GM18505 (cell line): ENCODE measurements at regions not wholly inside any gene's neighbourhood (a gene's known extent, or its start where the extent isn't known, plus 50 kb on each side); places are given as distances from the start of the nearest gene placed in this dataset.
"Not testable (repeated sequence)": the region's sequence is repeated elsewhere in the genome, so short reads cannot be mapped to it uniquely, and the experiment has no call there.

Source experiments
- ATAC-seq: cut with Tn5 transposase; IDR thresholded peaks from one replicate; pipeline ENCODE4 v1.9.1; 2021; ENCODE audit not compliant: unreplicated experiment
- POLR2A ChIP-seq: IDR thresholded peaks from 4 replicates; pipeline ENCODE4 v1.6.1; 2011; ENCODE audit warnings: borderline replicate concordance; ENCODE audit not compliant: insufficient read depth, insufficient read length; ENCODE audit errors: extremely low read depth

DNA sequence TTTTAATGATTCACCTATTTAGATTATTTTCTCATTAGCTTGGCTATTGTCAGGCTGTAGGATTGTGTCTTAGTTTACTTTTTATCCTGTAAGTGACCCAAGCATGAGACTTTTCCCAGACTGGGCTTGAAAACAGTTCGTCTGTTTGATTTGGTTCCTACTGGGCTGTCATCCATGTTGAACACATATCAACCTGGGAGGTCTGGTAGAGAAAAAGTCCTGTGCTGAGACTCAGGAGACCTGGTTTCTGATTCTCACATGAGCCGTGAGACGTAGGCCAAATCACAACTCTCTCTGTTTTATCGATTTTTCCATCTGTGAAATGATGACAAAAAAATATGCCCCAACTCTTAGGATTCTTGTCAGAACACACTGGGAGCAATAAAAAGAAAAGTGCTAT lies 98.8 kb upstream of the GALNT15 start:
- ATAC-seq: no peak
- TF ChIP-seq POLR2A: no peak

DNA sequence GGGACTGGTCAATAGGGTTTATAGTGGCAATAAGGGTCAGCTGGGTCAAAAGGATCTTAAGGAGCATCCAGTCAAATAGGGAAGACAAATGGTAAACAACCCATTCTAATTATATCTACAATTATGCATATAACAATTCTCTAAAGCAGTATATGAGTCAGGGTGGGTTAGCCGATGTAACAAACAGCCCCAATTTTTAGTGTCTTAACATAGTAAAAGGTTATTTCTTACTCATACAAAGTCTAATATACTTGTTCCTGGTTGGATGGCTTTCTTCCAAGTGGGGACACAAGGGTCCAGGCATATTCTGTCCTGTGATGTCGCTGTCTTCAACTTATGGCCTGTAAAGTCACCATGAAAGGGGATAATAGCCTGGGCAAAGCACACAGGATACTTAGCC lies 97.9 kb upstream of the GALNT15 start:
- ATAC-seq: no peak
- TF ChIP-seq POLR2A: no peak

DNA sequence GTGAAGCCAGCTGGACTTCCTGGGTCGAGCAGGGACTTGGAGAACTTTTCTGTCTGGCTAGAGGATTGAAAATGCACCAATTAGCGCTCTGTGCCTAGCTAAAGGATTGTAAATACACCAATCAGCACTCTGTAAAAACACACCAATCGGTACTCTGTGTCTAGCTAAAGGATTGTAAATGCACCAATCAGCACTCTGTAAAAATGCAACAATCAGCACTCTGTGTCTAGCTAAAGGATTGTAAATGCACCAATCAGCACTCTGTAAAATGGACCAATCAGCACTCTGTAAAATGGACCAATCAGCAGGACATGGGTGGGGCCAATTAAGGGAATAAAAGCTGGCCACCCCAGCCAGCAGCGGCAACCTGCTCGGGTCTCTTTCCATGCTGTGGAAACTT lies 97.3 kb upstream of the GALNT15 start:
- not testable (repeated sequence) for ATAC-seq

- ATAC-seq: not testable (repeated sequence)
Measured at GRCh38 chr3:16077681-16078080, 96.8 kb upstream of the GALNT15 start.

DNA sequence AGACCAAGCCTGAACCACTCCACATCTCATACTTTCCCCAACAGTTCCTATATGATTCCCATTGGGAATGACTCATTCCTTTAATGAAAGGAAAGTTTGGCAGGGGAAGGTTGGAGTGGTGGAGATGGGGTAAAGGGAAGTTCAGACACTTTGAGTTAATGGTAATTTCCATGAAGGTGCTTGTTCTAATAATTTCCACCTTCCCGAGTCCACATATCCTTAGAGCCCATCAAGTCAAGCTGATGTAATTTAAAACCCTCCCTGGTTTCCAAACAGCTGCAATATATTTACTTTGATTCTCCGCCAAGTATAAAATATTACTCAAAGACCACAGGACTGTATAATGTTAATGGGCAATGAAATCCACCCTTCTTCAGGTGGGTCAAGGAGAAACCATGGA lies 95.0 kb upstream of the GALNT15 start:
- ATAC-seq: no peak
- no peak for TF ChIP-seq POLR2A

DNA sequence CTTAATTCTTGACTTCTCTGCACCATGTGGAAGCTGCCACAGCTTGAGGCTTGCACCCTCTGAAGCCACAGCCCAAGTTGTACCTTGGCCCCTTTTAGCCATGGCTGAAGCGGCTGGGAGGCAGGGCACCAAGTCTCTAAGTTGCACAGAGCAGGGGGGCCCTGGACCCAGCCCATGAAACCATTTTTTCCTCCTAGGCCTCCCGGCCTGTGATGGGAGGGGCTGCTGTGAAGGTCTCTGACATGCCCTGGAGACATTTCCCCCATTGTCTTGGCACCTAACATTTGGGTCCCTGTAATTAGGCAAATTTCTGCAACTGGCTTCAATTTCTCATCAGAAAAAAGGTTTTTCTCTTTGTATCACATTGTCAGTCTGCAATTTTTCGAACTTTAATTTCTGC lies 92.8 kb upstream of the GALNT15 start:
- TF ChIP-seq POLR2A: no peak
- no peak for ATAC-seq

DNA sequence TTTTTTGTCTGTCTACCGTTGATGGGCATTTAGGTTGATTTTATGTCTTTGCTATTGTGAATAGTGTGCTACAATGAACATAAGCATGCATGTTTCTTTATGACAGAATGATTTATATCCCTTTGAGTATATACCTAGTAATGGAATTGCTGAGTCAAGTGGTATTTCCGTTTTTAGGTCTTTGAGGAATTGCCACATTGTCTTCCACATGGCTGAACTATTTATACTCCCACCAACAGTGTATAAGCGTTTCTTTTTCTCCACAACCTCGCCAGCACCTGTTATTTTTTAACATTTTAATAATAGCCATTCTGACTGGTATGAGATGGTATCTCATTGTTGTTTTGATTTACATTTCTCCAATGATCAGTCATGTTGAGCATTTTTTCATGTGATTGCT lies 89.6 kb upstream of the GALNT15 start:
- ATAC-seq: no peak
- TF ChIP-seq POLR2A: no peak

DNA sequence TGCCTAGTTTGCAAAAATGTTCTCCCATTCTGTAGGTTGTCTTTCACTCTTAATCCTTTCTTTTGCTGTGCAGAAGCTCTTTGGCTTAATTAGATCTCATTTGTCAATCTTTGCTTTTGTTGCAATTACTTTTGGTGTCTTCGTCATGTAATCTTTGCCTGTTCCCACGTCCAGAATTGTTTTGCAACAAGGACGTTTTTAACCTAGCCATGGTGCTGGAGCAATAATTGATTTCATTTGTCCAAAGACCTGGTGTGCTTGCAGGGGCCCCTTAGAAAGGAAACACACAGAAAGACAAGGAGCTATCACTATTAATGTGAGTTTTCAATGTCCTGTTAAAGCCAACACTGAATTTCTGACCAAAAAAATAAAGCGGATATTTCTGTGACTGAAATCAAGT lies 89.1 kb upstream of the GALNT15 start:
- ATAC-seq: no peak
- TF ChIP-seq POLR2A: no peak

- TF ChIP-seq POLR2A: no peak
- no peak for ATAC-seq
Measured at GRCh38 chr3:16085884-16086608, 88.4 kb upstream of the GALNT15 start.

DNA sequence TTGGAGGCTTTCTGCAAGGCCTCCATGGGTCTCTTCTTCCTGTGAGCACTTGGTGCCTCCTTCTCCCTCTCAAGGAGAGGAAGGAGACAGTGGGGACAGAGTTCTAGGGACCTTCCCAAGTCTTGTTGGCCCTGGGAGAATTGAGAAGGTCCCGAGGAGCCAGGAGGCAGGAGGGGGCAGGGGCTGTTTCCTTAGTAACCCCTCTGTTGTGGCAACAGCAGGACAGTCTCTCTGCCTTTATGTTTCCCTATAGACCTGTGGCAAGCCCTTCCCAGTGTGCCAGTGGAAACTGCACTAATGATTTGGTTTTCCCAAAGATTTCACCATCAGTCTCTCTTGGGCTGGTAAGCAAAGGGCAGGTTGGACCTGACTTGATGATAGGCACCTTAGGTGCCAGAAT lies 87.8 kb upstream of the GALNT15 start:
- ATAC-seq: no peak
- TF ChIP-seq POLR2A: no peak

DNA sequence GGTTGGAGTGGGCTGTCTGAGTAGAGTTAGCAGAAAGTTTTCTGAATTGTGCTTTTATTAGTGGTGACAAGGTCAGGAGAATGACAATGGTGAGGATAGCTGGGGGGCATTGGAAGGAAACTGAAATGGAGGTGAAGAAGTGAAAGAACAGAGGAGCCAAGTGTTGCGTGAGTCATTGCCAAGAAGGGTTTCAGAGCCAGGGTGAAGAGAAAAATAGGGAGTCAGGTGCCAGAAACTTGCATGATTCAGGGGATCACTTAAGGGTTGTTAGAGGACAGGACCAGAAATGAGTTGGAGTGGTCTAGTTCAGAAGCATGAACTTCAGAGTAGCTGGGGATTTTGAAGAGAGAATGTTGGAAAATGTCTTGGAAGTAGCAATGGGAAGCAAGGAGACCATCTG lies 86.0 kb upstream of the GALNT15 start:
- TF ChIP-seq POLR2A: no peak
- no peak for ATAC-seq

DNA sequence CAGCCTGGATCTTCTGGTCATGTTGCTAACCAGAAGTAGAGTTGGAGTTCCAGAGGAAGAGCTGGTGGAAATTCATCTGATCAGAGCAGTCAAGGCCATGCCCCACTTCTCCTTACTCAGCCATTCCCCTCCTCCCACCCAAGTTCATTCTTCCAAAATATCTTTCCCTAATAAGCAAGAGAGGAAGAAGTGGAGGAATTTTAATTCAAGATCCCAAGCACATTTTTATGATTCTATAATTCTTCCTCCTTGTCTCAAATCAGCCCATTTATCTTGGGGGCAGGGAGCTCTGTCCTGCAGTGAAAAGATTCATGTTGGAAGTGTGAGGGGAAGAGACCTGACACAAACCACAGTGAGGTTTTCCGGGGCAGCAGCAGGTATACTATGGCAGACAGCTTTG lies 85.0 kb upstream of the GALNT15 start:
- no peak for ATAC-seq
- TF ChIP-seq POLR2A: no peak

DNA sequence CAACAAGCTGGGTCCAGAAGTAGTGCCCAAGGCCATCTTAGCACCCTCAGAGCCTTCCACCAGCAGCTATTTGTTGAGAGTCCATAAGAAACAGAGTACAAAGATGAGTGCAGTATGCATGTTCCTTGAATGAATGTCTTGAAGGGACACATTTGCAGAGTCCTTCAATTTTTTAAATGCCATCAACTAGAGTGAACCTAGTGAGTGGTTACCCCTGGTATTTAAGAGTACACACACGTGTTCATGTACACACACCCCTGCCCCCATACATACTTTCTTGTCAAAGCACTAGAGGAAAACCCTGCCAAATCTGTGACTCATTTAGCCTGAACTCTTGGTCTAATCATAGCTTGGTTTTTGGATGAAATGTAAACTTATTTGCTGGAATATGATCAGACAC lies 84.5 kb upstream of the GALNT15 start:
- ATAC-seq: no peak
- TF ChIP-seq POLR2A: no peak

DNA sequence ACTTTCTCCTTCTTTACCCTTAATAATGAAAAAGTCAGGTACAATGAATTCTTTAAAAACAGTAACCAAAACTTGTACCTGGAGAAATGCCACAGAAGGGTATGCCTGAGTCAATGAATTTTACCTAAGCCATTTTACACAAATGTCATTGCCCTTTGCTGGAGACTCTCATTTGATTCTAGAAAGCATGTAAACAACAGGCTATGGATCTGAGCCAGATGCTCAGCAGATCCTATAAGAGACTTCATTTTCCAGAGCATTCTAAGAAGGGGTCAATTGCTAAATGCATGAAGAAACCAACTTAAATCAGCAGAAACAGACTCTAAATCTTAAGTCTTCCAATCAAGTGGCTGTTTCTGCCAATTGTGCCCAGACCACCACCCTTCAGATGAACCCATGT lies 83.8 kb upstream of the GALNT15 start:
- ATAC-seq: no peak
- no peak for TF ChIP-seq POLR2A

DNA sequence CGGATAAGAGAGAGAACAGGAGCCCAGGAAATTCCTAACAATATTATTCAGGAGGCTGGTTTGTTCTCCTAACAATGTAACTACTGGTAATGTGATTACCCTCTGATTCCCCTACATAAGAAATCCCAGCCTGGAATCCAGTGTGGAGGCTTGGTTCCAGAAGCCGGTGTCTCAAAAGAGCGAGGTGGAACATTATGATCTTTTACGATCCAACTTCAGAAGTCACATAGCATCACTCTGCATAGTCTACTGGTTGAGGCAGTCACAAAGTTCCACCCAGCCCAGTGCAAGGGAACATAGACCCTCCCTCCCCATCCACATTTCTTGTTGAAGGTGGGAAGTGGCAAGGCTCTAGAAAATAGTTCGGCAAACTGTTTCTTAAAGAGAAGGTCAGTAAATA lies 81.6 kb upstream of the GALNT15 start:
- no peak for ATAC-seq

More for the DNA sequence above, 81.6 kb upstream of the GALNT15 start:
- no peak for TF ChIP-seq POLR2A
